HuH-7 (cell line): ENCODE measurements at regions not wholly inside any gene's neighbourhood (a gene's known extent, or its start where the extent isn't known, plus 50 kb on each side); places are given as distances from the start of the nearest gene placed in this dataset.
"Not testable (repeated sequence)": the region's sequence is repeated elsewhere in the genome, so short reads cannot be mapped to it uniquely, and the experiment has no call there.

Experiments used
- DNase-seq: peaks from one replicate; pipeline ENCODE4 v3.0.0; 2011; ENCODE audit warnings: low spot score

- DNase-seq, result no peak
These were observed 63.3 kb downstream of the POU4F1 start for GRCh38 chr13:78540058-78540457.

- not testable (repeated sequence) for DNase-seq
These were observed 77.3 kb downstream of the POU4F1 start for GRCh38 chr13:78526044-78526443.

- no peak for DNase-seq
These were observed 78.4 kb downstream of the POU4F1 start for GRCh38 chr13:78524936-78525335.

DNA sequence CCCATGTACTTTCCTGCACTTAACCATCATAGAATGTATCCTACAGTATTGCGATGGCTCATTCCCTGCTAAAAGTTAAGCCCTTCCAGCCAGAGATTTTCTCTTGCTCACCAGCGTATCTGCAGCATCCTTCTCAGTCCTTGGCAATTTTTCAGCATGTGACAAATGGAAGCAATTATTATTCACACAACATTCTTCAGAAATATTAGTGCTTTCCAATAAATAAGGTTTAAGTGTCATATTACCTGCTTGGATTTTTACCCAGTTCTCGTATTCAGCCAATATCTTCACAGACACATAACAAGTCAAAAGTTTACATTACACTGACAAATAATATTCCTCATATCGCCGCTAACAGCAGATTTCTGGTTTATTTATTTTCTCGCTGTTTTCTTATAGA lies 82.3 kb downstream of the POU4F1 start:
- DNase-seq, result no peak

DNA sequence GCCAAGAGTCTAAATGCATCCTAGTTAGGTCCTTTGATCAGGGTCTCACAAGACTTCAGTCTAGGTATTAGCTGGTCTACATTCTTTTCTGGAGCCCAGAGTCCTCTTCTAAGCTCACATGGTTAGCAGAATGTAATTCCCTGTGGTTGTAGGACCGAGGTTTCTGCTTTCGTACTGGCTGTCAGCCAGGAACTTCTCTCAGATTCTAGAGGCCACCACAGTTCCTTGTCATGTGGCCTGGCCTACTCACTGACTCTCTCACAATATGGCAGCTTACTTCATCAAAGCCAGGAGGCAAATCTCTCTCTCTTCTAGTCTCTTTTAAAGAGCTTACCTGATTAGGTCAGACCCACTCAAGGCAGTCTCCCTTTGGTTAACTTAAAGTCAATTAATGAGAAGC lies 82.9 kb downstream of the POU4F1 start:
- DNase-seq, result no peak

DNA sequence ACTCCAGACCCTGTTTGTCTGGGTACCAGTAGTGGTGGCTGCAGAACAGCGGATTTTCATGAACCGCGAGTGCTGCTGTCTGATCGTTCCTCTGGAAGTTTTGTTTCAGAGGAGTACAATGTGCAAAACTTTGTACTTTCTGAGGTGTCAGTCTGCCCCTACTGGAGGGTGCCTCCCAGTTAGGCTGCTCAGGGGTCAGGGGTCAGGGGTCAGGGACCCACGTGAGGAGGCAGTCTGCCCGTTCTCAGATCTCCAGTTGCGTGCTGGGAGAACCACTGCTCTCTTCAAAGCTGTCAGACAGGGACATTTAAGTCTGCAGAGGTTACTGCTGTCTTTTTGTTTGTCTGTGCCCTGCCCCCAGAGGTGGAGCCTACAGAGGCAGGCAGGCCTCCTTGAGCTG lies 84.9 kb downstream of the POU4F1 start:
- DNase-seq, result not testable (repeated sequence)

- DNase-seq, result no peak
These were observed 103.5 kb downstream of the POU4F1 start for GRCh38 chr13:78499802-78500201.

GRCh38 chr13:78497702-78498355 lies 105.5 kb downstream of the POU4F1 start:
- DNase-seq, result no peak

GRCh38 chr13:78491978-78492377 lies 111.4 kb downstream of the POU4F1 start:
- DNase-seq, result no peak

DNA sequence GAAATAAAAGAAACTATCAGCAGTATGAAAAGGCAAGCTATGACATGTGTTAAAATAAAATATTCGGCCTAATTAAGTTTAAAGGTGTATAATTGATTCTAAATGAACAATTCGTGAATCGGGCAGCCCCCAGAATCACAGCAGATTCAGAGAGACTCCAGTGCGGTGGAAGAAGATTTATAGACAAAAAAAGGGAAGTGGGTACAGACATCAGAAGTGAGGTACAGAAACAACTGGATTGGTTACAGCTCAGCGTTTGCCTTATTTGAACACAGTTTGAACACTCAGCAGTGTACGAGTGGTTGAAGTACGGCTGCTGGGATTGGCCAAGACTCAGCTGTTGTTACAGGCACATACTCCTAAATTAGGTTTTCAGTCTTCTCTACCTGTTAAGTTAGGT lies 113.1 kb downstream of the POU4F1 start:
- DNase-seq, result not testable (repeated sequence)

GRCh38 chr13:78487707-78488106 lies 115.6 kb downstream of the POU4F1 start:
- no peak for DNase-seq

DNA sequence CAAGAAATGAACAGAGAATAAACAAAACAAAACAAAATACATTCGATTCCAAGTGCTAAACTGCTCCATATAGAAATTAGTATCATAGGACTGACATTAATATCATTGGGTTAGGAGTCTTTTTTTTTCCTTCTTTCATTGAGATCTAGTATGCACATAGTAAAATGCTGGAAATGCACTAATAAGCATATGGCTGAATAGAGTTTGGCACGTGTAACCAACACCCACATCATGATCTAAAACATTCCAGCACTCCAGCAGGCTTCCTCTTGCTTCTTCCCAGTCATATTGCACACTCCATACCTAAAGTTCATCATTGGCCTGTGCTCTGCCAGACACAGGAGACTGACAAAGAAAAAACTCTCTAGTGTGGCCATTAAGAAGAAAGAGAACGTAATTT lies 117.5 kb downstream of the POU4F1 start:
- no peak for DNase-seq

- no peak for DNase-seq
These were observed 125.2 kb downstream of the POU4F1 start for GRCh38 chr13:78478183-78478582.

GRCh38 chr13:78476910-78477309 lies 126.4 kb downstream of the POU4F1 start:
- no peak for DNase-seq

DNA sequence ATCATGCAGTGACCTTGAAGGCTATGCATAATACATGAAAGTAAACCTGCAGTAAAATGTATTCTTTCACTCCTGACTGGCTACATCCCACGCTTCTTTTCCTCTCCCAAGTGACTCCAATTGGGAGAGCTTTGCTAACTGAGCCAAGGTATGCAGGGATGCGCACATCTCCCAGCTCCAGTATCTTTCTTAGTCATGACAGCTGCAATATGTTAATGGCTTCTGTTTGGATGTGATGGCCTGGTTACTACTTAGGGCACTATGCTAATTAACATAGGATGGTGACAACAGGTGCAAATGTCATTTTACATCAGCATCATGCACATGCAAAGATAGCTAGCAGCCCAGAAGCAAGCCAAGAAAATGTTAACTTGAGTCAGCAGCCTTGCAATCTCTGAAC lies 134.7 kb downstream of the POU4F1 start:
- no peak for DNase-seq

- DNase-seq, result no peak
These were observed 138.1 kb downstream of the POU4F1 start for GRCh38 chr13:78465250-78465649.

DNA sequence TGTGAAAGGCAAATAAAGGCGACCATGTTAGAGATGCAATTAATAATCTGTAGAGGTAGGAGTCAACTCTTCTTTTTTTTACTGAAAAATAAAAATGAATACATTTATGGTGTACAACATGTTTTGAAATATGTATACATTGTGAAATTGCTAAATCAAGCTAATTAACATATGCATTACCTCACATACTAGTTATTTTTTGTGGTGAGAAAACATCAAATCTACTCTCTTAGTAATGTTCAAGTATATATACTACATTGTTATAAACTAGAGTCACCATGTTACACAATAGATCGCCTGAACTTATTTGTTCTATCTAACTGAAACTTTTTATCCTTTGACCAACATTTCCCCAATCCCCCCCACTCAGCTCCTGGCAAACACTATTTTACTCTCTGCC lies 143.2 kb downstream of the POU4F1 start:
- DNase-seq, result no peak

DNA sequence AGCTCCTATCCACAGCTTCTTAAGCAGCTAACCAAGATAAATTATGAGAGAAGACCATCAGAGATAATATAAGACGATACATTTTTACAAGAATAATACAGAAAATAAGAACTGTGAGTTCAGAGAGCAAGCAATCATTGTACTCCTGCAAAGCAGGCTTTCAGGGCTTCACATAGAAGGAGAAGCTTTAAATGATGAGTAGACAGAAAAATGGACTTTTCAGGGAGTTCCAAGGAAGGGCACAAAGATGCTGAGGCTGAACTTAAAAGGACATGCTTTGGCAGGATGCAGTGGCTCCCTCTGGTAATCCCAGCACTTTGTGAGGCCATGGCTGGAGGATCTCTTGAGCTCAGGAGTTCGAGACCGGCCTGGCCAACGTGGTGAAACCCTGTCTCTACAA lies 159.5 kb downstream of the POU4F1 start:
- DNase-seq, result no peak

DNA sequence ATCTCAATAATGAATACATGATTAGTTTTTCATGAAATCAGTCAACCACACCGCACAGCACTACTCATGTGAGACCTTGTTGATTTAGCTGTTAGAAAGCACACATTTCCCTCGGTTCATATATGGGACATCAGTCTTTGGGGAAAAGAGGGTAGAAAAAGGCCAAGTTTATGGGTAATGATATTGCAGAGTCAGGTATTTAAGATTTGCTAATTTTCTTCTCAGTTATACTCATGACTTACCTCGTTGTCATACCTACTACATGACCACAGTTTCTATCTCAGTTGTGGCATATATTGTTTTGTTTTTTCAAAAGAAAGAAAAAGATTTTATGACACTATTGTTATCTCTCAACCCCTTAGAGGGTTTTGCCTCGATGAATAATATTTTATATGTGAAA lies 165.6 kb downstream of the POU4F1 start:
- DNase-seq, result no peak

DNA sequence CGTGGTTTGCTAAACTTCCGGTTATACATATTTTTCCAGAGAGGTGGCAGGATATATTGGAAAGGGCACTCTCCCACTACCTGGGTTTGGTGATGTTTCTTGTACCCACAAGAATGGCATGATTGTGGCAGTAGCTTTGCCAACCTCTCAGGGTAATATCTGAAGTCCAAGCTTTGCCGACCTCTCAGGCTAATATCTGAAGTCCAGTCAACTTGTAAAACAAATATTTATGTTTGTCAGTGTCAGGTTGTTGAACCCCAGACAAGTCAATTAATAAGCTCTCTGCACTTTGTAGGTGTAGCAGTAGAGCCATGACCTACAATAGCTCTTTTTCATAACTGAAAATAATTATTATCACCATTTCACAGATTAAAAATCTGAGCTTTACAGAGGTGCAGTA lies 167.0 kb downstream of the POU4F1 start:
- DNase-seq, result no peak

DNA sequence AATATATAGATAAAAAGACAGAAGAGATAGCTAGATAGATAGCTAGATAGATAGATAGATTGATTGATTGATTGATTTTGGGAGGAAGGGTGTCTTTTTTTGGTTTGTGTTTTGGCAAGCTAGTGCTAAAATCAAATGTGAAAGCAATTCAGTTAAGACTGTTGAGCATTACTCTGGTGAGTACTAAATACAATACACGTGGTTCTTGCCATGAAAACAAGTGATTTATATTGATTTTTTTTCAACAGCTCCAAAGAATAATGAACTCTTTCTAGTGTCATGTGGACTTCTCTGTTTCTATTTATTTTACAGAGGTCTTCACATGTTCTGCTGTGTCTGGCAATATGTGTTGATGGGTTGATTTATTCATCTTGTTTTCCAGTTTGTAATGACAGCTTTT lies 172.0 kb downstream of the POU4F1 start:
- DNase-seq, result no peak

DNA sequence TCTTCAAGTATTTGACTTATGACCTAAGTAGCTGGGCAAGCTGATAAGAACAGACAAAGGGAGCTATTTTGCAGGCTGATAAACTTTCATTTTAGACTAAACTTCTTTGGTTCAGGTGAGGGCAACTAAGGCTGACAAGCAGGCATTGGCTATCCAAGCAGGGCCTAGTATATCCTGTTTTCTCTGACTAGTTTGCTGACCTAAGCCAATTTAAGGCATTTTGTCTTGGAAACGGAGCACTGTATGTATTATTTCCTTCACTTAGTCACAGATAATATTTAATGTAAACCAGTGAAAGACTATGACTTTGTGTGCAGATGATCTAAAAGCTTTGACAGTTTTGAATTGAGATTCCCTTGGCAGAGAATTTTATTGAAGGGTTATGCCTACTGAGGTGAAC lies 172.5 kb downstream of the POU4F1 start:
- no peak for DNase-seq

DNA sequence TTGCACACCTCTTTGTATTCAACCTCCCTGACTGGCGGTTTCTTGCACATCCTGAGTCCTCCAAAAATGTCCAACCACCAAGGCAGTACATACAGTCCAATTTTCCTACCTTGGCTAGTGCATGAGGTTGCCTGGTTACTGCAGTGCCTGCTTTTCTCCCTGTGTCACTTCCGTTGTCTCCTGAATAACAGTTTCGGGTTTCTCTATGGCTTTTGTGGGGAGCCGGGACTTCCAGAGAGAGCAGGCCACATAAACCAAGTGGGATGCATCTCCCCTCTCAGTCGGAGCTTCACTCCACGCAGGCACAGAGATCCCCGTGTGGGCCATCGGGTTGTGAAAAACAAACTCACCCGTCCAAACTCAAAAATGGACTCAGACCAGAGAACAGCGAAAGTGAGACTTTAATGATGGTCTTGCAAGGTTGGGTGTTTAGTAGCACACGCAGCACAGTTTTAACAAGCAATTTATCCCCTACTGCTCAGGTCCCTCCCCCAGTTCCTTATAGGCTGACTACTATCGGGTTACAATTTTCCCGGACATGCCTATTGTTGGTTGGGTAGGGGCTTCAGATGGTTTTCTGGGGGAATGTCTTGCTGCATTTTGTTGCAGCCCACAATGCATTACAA lies 173.1 kb downstream of the POU4F1 start:
- DNase-seq, result no peak

GRCh38 chr13:78428646-78429045 lies 174.7 kb downstream of the POU4F1 start:
- no peak for DNase-seq
